Esophagus muscularis mucosa (tissue), 3 donors: ENCODE measurements at regions not wholly inside any gene's neighbourhood (a gene's known extent, or its start where the extent isn't known, plus 50 kb on each side); places are given as distances from the start of the nearest gene placed in this dataset.

Experiments used
- CTCF ChIP-seq, 3 experiments: fragments of 200-600 bp in 2 of 3; fragments of 450-650 bp in 1 of 3; sonication (generic) in 2 of 3; IDR thresholded peaks; one replicate each; pipeline ENCODE4 v1.5.1; 2017 to 2019; ENCODE audit warnings: antibody characterized with exemption in 3 of 3, mild to moderate bottlenecking in 2 of 3, moderate library complexity in 1 of 3
- POLR2AphosphoS5 ChIP-seq, 2 donors: sonication (generic); formaldehyde crosslinking; IDR thresholded peaks; one replicate each; pipeline ENCODE4 v1.6.1; 2017; ENCODE audit warnings: antibody characterized with exemption in 2 of 2

GRCh38 chr11:115008799-115009198 lies 330.5 kb downstream of the NXPE2 start:
- no peak for TF ChIP-seq CTCF (IDR thresholded peaks at IDR 0.05)
- TF ChIP-seq POLR2AphosphoS5 (IDR thresholded peaks at IDR 0.05) = no peak
